Activated CD8-positive, alpha-beta T cell treated with anti-CD3 and anti-CD28 coated beads, Interleukin-2, amount 10 ng/mL, durations not matched to agents 7 days and 5 days (primary cell): ENCODE measurements at regions not wholly inside any gene's neighbourhood (a gene's known extent, or its start where the extent isn't known, plus 50 kb on each side); places are given as distances from the start of the nearest gene placed in this dataset.

Experiments
- ATAC-seq: fragments of 150-1000 bp; cut with Tn5 transposase; one replicate; pipeline ENCODE4 v1.10.0; 2021; ENCODE audit warnings: moderate library complexity
- CTCF ChIA-PET: fragments of 350-600 bp; sonication (Branson Sonifier 250); formaldehyde crosslinking; loops from one replicate; lab custom pipeline; 2021; ENCODE audit warnings: antibody characterized with exemption; lab: Charles Lee
- POLR2A ChIA-PET: fragments of 350-600 bp; sonication (Branson Sonifier 250); formaldehyde crosslinking; loops from one replicate; lab custom pipeline; 2021; ENCODE audit warnings: antibody characterized with exemption; lab: Charles Lee
- DNase-seq: peaks from one replicate; pipeline ENCODE4 v3.0.0-alpha.2; 2020
- H3K27ac Mint-ChIP-seq: one replicate; pipeline ENCODE4 v1.8.0; 2021; ENCODE audit warnings: mild to moderate bottlenecking, mixed read lengths
- H3K27me3 Mint-ChIP-seq: one replicate; pipeline ENCODE4 v1.8.0; 2021; ENCODE audit warnings: low read depth, mixed read lengths
- H3K36me3 Mint-ChIP-seq: one replicate; pipeline ENCODE4 v1.8.0; 2021; ENCODE audit warnings: low read depth, mixed read lengths
- H3K4me1 Mint-ChIP-seq: one replicate; pipeline ENCODE4 v1.8.0; 2021; ENCODE audit warnings: low read depth, mixed read lengths
- H3K4me3 Mint-ChIP-seq: one replicate; pipeline ENCODE4 v1.8.0; 2021; ENCODE audit warnings: mild to moderate bottlenecking, mixed read lengths
- H3K9me3 Mint-ChIP-seq: one replicate; pipeline ENCODE4 v1.8.0; 2022; ENCODE audit warnings: mixed read lengths; ENCODE audit not compliant: insufficient read depth

DNA sequence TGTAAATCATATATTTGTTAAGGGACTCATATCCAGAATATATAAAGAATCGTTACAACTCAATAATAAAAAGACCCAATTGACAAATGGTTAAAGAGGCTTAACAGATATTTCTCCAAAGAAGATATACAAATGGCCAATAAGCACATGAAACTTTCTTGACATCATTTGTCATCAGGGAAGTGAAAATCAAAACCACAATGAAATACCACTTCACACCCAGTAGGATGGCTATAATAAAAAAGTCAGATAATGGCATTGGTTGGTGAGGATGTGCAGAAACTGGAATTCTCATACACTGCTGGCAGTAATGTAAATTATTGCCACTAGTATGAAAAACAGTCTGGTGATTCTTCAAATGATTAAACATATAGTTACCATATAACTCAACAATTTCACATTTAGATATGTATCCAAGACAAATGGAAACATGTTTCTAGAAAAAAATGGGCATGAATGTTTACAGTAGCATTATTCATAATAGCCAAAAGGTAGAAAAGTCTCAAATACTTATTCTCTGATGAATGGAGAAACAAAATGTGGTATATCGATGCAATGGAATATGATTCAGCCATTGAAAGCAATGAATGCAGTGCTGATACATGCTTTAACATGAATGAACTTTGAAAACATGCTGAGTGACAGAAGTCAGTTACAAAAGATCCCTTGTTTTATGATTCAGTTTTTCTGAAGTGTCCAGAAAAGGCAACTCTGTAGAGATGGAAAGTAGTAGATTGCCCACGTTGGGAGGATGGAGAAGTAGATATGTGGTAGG lies 304.6 kb upstream of the ZEB2 start:
- DNase-seq (no peak), ATAC-seq (no peak)
- no peak overlapping the region for H3K4me3 Mint-ChIP-seq
- H3K27ac Mint-ChIP-seq, result no peak overlapping the region
- H3K9me3 Mint-ChIP-seq, result no peaks in the 10 kb centered on the region
- H3K4me1 Mint-ChIP-seq, result no peaks in the 10 kb centered on the region
- H3K36me3 Mint-ChIP-seq, result no peaks in the 10 kb centered on the region
- peaks cover 6% of the 10 kb centered on the region for H3K27me3 Mint-ChIP-seq
- ChIA-PET CTCF (no interaction called here), POLR2A (no interaction called here)

DNA sequence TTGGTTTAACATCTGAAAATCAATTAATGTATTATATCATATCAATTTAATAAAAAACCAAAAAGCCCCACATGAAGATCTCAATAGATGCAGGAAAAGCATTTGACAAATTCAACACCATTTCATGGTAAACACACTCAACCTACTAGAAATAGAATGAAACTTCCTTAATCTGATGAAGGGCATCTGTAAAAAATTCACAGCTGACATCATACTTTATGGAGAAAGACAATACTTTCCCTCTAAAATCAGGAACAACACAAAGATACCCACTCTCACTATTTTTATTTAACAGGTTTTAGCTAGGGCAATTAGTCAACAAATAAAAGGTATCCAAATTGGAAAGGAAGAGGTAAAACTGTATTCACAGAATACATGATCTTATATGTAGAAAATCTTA lies 303.0 kb upstream of the ZEB2 start:
- POLR2A ChIA-PET, result no interaction called here

DNA sequence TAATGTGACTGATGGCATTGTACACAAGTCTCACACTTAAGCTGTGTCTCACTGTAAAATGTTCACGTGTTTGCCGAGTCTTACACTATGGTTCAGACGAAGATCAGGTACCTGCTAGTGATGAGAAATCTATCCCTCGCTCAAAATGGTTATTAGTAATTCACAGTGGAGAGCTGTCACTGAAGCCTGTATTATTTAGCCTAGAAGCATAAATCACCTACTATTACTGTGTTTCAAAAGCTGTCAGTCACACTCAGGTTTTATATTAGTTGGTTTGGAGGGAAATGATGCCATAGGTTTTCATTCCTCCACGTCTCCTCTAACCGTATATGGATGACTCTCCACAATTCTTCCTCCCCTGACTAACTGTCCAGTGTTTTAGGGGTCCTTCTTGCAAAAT lies 292.4 kb upstream of the ZEB2 start:
- H3K36me3 Mint-ChIP-seq, result no peaks in the 10 kb centered on the region
- H3K4me3 Mint-ChIP-seq, result no peak overlapping the region
- POLR2A ChIA-PET, result no interaction called here
- H3K27me3 Mint-ChIP-seq, result peaks cover 5% of the 10 kb centered on the region
- no peak for ATAC-seq
- CTCF ChIA-PET, result no interaction called here
- H3K4me1 Mint-ChIP-seq, result no peaks in the 10 kb centered on the region
- H3K9me3 Mint-ChIP-seq, result no peaks in the 10 kb centered on the region
- no peak for DNase-seq
- H3K27ac Mint-ChIP-seq, result no peak overlapping the region

More for the DNA sequence above, 303.0 kb upstream of the ZEB2 start:
- no peaks in the 10 kb centered on the region for H3K4me1 Mint-ChIP-seq
- no peaks in the 10 kb centered on the region for H3K9me3 Mint-ChIP-seq
- ATAC-seq (no peak), DNase-seq (no peak)
- H3K27me3 Mint-ChIP-seq, result peaks cover 6% of the 10 kb centered on the region
- no peak overlapping the region for H3K27ac Mint-ChIP-seq
- CTCF ChIA-PET, result no interaction called here
- no peaks in the 10 kb centered on the region for H3K36me3 Mint-ChIP-seq
- H3K4me3 Mint-ChIP-seq, result no peak overlapping the region

DNA sequence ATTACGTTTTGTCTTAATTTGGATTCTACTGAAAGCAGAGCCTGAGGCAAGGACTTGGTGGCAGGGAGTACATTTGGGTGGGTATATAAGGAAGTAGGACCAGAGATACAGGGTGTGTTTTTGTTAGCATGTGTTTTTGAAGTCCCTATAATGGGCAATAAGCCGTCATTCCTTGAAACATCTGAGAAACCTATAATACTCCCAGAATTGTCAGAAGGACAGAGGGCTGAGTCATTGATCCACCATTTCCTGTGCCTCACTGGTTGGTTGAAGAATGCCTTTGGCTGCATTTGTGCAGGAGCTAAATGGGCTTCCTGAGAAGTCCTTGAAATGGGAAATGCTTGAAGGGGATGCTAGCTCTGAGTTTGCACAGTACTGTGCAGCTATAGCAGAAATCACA lies 281.8 kb upstream of the ZEB2 start:
- no peak for ATAC-seq
- H3K27me3 Mint-ChIP-seq, result peaks cover 3% of the 10 kb centered on the region
- no peaks in the 10 kb centered on the region for H3K4me1 Mint-ChIP-seq
- ChIA-PET POLR2A (no interaction called here), CTCF (no interaction called here)
- no peak overlapping the region for H3K27ac Mint-ChIP-seq
- no peaks in the 10 kb centered on the region for H3K9me3 Mint-ChIP-seq
- no peak overlapping the region for H3K4me3 Mint-ChIP-seq
- no peaks in the 10 kb centered on the region for H3K36me3 Mint-ChIP-seq
- DNase-seq, result no peak

DNA sequence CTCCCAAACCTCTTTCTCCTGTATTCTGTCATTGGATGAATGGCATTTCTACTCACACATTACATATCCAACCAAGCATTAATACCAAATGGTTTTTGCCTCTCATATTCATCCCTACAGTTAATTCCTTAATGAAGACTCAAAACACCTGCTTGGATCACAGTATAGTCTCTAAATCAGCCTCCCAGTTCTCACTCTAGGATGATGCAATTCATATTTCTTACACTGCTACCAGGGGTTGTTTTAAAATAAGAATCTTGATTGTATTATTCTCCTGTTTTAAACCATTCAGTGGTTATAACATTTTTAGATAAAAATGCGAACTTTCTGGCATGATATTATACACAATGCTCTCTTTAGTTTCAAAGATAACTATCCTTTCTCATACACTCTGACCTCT lies 281.4 kb upstream of the ZEB2 start:
- Mint-ChIP-seq H3K9me3 (no peaks in the 10 kb centered on the region), H3K36me3 (no peaks in the 10 kb centered on the region), H3K4me1 (no peaks in the 10 kb centered on the region), H3K27me3 (peaks cover 3% of the 10 kb centered on the region), H3K4me3 (no peak overlapping the region), H3K27ac (no peak overlapping the region)
- POLR2A ChIA-PET, result no interaction called here
- DNase-seq (no peak), ATAC-seq (no peak)
- CTCF ChIA-PET, result no interaction called here

DNA sequence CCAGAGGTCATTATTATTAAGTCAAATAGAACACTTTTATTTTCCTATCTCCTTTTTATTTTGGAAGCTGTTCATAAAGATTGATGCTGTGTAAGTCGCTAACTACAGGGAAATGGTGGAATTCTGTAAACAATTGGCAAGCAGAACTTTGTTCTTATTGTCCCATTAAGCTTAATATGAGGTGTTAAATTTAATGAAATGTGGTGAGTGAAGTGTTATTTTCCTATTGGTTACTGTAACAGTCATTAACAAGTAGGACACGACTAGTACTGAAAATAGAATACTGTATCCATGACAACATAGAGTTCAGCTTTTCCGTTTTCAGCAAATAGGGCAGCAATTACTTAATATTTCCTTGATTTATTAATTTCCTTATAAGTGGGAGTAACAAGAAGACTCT lies 279.1 kb upstream of the ZEB2 start:
- ATAC-seq, result no peak
- H3K4me1 Mint-ChIP-seq, result no peaks in the 10 kb centered on the region

DNA sequence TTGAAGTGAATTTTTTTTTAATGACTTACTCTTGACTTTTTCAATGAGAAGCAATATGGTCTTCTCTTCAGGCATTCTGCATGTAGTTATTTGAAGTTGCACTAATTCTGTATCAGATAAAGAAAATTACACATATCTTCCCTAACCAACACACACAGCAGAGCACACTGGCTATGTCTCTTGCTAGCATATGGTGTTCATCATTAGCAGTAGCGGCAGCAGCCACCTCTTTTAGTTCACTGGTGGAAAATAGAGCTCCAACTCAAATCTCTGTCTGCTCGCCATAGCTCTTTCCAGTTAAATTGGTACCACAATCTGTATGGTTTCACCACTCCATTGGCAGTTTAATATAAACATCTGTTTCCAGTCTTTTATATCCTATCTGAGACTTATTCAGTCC lies 278.1 kb upstream of the ZEB2 start:
- ATAC-seq (no peak), DNase-seq (no peak)
- no peak overlapping the region for H3K27ac Mint-ChIP-seq
- no peak overlapping the region for H3K4me3 Mint-ChIP-seq
- H3K27me3 Mint-ChIP-seq, result peaks cover 3% of the 10 kb centered on the region
- H3K4me1 Mint-ChIP-seq, result no peaks in the 10 kb centered on the region
- H3K9me3 Mint-ChIP-seq, result no peaks in the 10 kb centered on the region
- CTCF ChIA-PET, result no interaction called here
- POLR2A ChIA-PET, result no interaction called here
- no peaks in the 10 kb centered on the region for H3K36me3 Mint-ChIP-seq

More for the DNA sequence above, 279.1 kb upstream of the ZEB2 start:
- CTCF ChIA-PET, result no interaction called here
- H3K9me3 Mint-ChIP-seq, result no peaks in the 10 kb centered on the region
- DNase-seq, result no peak
- POLR2A ChIA-PET, result no interaction called here
- no peaks in the 10 kb centered on the region for H3K36me3 Mint-ChIP-seq
- no peak overlapping the region for H3K27ac Mint-ChIP-seq
- no peak overlapping the region for H3K4me3 Mint-ChIP-seq
- peaks cover 3% of the 10 kb centered on the region for H3K27me3 Mint-ChIP-seq

DNA sequence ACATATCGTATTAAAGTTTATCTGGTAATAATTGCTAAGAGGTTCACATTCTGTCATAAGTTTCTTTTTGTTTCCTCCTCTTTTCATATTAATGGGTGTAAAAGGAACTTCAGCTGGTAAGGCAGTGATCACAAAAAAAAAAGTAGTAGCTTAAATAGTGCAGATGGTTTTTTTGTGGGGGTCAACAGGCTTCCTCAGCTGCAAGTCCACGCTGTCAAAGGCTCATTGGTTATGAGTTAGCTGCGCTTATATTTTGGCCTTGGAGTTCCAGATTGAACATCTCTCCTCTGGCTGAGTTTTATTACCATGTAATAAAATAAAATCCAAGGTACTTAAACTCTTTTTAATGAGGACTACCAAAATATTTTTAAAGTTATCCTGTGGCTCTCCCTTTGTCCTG lies 277.0 kb upstream of the ZEB2 start:
- Mint-ChIP-seq H3K27me3 (peaks cover 2% of the 10 kb centered on the region), H3K4me3 (no peak overlapping the region), H3K27ac (no peak overlapping the region), H3K36me3 (no peaks in the 10 kb centered on the region), H3K9me3 (no peaks in the 10 kb centered on the region), H3K4me1 (no peaks in the 10 kb centered on the region)
- ATAC-seq, result no peak
- DNase-seq, result no peak
- ChIA-PET POLR2A (no interaction called here), CTCF (no interaction called here)

DNA sequence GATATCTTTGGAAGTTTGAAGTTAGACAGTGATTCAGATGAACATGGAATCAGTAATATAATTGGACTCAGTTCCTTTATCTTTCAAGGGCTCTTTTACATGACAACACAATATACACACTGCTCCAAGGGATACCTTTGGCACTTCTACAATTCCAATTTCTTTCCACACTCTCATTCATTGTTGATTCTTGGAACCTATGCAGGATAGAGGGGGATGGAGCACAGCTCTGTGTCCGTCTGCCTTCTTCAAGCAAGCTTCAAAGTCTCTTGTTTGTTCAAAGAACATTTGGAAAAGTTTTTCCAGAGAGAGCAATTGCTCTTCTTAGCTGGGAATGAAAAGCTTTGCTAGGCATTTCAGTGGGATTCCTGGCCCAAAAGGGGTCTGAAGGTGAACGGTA lies 276.2 kb upstream of the ZEB2 start:
- ChIA-PET POLR2A (interaction anchor here (0.6 kb wide), 1 partner anchor 301 kb away, joined by 3 read pairs; no protein-coding TSS in a partner anchor), CTCF (no interaction called here)
- Mint-ChIP-seq H3K9me3 (no peaks in the 10 kb centered on the region), H3K4me3 (no peak overlapping the region), H3K4me1 (no peaks in the 10 kb centered on the region), H3K27ac (no peak overlapping the region), H3K36me3 (no peaks in the 10 kb centered on the region), H3K27me3 (peaks cover 2% of the 10 kb centered on the region)
- ATAC-seq (no peak), DNase-seq (no peak)

DNA sequence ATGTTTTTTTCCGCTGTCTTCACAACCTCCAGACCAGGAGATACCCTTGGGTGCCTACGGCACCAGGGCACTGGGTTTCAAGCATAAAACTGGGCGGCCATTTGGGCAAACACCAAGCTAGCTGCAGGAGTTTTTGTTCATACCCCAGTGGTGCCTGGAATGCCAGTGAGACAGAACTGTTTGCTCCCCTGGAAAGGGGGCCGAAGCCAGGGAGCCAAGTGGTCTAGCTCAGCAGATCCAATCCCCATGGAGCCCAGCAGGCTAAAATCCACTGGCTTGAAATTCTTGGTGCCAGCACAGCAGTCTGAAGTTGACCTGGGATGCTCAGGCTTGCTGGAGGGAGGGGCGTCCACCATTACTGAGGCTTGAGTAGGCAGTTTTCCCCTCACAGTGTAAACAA lies 265.3 kb upstream of the ZEB2 start:
- Mint-ChIP-seq H3K27ac (no peak overlapping the region), H3K4me1 (no peaks in the 10 kb centered on the region), H3K9me3 (no peaks in the 10 kb centered on the region), H3K36me3 (no peaks in the 10 kb centered on the region), H3K4me3 (no peak overlapping the region), H3K27me3 (peaks cover 3% of the 10 kb centered on the region)
- ATAC-seq, result no peak
- no peak for DNase-seq
- POLR2A ChIA-PET, result no interaction called here
- CTCF ChIA-PET, result no interaction called here

DNA sequence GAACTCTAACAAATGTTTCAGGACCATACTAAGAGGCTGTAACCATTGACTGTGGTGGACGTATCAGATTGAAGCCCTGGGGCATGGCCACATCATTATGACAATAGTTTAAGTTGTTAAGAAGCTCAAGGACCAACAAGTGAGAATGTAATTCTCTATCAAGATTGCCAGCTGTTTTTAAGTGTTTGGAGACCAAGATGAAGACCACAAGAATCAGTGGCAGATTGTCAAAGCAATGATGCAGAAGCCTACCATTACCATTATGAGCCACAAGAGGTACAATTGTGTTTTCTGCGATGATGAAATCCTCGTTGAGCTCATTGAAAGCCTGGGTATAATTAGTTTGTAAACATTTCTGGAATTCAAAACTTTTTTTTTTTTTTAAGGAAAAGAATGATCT lies 261.1 kb upstream of the ZEB2 start:
- ChIA-PET POLR2A (interaction anchor here (0.6 kb wide), 1 partner anchor 169 kb away, joined by 3 read pairs; no protein-coding TSS in a partner anchor), CTCF (no interaction called here)
- Mint-ChIP-seq H3K9me3 (no peaks in the 10 kb centered on the region), H3K36me3 (no peaks in the 10 kb centered on the region), H3K27ac (no peak overlapping the region), H3K4me3 (no peak overlapping the region), H3K27me3 (peaks cover 3% of the 10 kb centered on the region), H3K4me1 (no peaks in the 10 kb centered on the region)
- ATAC-seq (no peak), DNase-seq (no peak)

DNA sequence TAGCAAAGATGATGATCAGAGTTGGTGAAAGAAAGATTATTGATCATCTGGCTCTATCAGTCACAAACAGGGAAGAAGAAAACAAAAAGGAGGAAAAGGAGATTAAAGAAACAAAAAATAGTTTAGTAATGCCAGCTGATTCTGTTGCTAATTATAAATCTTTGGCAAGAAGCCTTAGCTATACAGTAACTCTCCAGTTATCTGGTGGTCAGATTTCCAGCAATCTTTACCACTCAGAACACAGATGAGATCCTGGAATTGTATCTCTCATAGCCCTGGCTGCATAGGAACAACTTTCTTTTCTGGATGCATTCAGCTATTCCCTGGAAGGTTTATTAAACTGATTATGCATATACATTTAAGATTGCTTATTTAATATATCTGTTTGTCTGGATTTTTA lies 256.8 kb upstream of the ZEB2 start:
- no peak for ATAC-seq
- DNase-seq, result no peak
- no peak overlapping the region for H3K27ac Mint-ChIP-seq
- no peaks in the 10 kb centered on the region for H3K36me3 Mint-ChIP-seq
- no peaks in the 10 kb centered on the region for H3K9me3 Mint-ChIP-seq
- H3K27me3 Mint-ChIP-seq, result peaks cover 5% of the 10 kb centered on the region
- CTCF ChIA-PET, result no interaction called here
- H3K4me3 Mint-ChIP-seq, result no peak overlapping the region
- POLR2A ChIA-PET, result no interaction called here
- no peaks in the 10 kb centered on the region for H3K4me1 Mint-ChIP-seq

DNA sequence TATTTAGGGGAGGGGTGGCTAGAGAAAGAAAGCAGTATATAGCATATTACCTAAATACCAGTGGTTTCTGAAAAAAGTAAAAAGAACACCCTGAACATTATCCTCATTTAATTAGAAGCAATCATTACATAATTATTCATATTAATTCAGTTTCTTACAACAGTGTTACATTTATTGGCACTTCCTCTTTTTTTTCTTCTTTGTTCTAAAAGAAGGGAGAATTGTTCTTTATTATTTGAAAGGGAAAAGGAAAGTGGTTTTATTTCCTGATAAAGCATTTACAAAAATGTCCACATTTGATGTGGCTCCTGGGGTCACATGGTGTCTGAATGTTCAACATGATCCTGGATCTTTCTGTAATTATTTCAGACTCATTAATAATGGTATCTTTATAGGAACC lies 254.9 kb upstream of the ZEB2 start:
- H3K4me1 Mint-ChIP-seq, result no peaks in the 10 kb centered on the region
- CTCF ChIA-PET, result no interaction called here
- H3K36me3 Mint-ChIP-seq, result no peaks in the 10 kb centered on the region
- peaks cover 2% of the 10 kb centered on the region for H3K27me3 Mint-ChIP-seq
- no peak overlapping the region for H3K27ac Mint-ChIP-seq
- no peak overlapping the region for H3K4me3 Mint-ChIP-seq
- H3K9me3 Mint-ChIP-seq, result no peaks in the 10 kb centered on the region
- ATAC-seq (no peak), DNase-seq (no peak)
- POLR2A ChIA-PET, result no interaction called here
